HPDE6-E6E7 (cell line): ENCODE measurements at regions not wholly inside any gene's neighbourhood (a gene's known extent, or its start where the extent isn't known, plus 50 kb on each side); places are given as distances from the start of the nearest gene placed in this dataset.
A peak's percentile ranks its signal among the peaks of the same experiment; 100 is the strongest.

Experiments
- DNase-seq: peaks from one replicate; pipeline ENCODE4 v3.0.0; 2011; ENCODE audit warnings: missing footprints; ENCODE audit errors: extremely low spot score

DNA sequence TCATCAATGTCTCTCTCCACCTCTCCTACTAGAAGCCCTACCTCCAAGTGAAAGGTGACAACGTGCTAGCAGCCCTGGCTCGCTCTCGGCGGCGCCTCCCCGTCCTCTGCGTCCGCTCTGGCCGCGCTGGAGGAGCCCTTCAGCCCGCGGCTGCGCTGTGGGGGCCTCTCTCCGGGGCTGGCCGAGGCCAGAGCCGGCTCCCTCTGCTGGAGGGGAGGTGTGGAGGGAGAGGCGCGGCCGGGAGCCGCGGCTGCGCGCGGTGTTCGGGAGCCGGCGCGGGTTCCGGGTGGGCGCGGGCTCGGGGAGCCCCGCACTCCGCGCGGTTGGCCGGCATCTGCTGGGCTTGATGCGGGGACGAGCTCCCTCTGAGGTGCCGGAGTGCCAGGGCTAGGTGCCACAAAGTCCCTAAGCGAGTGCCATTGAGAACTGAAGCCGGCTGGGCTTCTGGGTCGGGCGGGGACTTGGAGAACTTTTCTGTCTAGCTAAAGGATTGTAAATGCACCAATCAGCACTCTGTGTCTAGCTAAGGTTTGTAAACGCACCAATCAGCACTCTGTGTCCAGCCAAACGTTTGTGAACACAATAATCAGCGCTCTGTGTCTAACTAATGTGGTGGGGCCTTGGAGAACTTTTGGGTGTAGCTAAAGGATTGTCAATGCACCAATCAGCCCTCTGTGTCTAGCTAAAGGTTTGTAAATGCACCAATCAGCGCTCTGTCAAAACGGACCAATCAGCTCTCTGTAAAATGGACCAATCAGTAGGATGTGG, 84.8 kb upstream of the ARRDC4 start:
- DNase-seq: no peak

DNA sequence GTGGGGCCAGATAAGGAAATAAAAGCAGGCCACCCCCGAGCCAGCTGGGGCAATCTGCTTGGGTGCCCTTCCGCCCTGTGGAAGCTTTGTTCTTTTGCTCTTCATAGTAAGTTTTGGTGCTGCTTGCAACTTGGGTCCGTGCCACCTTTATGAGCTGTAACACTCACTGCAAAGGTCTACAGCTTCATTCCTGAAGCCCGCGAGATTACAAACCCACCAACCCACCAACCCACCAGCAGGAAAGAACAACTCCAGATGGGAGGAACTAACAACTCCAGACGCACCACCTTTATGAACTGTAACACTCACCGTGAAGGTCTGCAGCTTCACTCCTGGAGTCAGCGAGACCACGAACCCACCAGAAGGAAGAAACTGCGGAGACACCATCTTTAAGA, 84.2 kb upstream of the ARRDC4 start:
- no peak for DNase-seq

DNA sequence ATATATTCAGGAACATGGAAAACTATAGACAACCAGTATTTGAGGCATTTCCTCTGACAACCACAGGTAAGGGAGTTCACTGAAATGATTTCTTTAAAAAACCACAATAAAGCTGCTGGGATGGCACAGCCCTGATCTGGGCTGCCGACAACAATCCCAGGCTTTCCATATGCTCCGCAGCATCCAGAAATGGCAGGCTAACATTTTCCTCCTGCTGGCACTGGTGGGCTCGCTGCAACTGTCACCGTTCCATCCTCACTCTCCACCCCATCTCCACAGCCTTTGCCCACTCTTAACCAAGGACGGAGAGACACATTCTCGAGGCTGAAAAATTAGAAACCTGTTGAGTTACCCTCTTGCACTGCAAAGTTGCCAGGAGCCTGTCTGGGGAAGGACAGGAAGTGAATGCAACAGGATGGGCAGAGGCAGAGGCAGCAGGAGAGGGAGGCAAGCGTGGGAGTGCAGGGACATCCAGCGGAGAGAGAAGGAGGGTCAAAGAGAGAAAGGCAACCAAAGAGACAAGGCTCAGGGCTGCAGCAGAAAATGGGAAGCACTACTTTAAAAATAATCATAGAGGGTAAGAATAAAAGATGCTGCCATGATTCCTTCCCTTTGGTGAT, 79.0 kb upstream of the ARRDC4 start:
- no peak for DNase-seq

DNA sequence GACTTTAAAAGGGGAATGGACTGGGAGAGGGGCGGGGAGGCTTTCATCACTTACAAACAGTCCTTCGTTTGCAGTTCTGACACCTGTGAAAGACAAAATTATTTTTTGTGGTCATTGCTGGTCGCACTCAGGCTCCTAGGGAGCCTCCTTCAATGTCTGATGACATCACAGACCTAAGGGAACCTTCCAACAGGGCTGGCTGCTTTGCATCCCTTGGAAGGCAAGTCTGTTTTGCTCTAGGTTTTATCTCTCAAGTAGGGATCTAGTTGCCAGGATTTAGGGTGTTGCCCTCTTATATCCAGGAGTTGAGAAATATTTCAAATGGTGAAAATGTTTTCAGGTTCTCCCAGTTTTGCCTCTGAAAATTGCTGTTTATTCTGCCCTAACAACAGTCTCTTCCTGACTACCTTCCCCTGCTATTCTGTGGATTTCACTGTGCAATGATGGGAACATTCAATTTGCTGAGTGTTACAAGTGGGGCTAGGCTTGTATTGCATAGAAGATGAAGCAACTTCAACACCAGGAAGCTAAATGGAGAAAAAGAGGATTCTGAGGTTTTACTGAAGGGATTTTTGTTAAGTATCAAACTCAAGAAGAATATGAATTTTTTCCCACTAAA, 75.9 kb upstream of the ARRDC4 start:
- no peak for DNase-seq

DNA sequence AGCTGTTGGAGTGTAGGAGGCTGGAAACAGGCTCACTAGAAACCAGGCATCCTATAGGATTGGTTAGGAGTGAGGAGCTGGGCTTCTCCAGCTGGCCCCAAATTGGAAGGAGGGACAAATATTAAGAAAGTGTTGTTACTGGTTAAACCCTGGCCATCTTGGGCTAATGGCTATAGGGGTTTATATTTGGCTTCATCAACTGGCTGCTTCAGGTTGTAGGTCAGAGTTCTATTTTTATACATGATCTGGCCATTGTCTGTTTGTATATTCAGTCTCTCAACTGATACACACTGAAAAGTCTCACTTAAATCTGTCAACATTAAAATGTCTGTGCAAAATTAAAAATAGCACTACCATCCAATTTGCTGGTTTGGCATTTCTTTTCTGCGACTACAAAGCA, 70.2 kb upstream of the ARRDC4 start:
- no peak for DNase-seq

DNA sequence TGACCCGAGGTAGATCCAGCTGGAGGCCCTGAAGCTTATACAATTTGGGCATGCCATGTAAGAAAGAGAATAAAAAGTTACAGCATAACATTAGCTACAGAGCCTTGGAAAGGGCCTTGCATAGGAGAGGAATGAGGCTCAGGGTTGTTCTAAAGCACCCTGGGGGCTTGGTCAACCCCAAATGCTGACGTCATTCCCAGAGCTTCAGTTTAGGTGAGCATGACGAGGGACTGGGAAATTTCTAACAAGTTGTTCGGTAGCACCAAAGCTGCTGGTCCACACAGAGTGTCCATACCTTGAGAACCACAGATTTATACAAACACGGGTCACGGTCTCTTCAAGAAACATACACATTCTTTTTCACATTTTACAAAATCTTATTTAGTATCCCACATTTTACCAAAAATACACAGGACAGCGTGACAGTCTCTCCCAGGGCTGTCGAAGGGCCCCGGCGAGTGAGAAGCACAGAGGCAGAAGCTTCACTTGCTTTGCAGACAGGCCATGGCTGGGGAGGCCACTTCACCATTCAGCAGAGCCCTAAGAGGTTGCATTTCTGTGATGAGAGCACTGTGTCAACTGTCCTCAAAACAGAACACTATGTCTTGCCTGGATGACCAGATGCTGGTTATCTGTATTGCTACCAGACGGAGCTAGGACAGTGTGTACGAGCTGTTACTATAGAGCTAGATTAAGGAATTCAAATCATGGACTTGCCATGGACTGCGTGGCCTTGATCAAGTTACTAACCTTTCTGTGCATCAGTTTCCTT, 68.2 kb upstream of the ARRDC4 start:
- no peak for DNase-seq

DNA sequence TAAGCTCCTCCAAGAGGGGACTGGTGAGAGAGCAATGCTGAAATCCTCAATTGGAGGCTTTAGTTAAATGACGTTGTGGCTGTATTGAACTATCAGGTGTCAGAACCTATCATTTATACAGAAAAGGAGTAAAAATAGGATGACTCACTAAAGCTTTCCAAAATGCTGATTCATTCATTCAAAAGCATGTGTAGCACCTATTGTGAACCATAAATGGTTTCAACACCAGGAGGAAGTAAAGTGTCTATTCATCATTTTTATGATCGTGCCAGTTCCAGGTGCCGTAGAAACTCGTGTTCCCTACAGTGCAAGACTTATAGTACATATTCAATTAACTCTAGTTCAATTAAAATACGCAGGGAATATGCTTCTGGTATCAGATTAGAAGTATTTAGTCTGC, 66.5 kb upstream of the ARRDC4 start:
- no peak for DNase-seq

DNA sequence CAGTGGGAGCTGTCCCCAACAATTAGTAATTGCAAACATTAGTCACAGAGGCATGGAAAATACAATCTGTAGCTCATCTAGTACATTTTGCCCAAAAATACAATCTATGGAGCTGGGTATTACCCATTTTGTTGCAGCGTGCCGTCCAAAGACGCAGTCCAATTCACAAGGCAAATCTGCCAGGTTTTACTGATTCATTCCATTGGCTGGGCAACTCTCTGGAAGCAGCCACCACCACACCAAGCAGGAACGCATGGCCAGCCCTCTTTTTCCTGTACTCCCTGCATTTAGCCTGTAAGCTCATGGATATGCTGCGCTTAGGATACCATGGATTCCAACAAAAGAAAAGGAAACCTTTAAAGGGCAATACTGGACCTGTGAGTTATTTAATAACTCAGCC, 60.5 kb upstream of the ARRDC4 start:
- DNase-seq: no peak

DNA sequence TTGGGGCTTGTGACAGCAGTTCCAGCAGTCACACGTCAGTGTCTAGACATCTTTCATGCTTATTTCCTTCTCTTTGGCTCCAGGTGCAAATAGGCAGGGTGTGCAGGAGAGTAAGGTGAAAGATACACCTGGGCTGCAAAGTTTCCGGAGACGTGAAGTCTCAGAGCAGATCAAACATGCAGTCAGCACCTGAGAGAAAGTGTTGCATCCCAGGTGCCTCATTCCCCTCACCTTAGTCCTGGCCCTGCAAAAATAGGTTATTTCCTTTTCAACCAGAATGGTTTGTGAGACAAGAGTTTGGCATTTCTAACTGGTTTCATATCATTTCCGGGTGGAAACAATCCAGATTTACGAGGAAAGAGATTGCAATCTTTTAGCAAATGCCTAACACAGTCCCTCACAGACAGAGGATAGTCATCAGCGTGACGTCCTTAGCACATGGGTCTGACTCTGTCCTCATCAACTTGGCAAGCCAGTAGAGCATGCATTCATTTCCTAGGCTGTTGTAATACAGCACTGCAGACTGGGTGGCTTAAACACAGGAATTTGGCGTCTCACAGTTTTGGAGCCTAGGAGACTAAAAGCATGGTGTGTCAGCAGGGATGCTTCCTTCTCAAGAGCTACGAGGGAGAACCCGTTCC, 58.2 kb upstream of the ARRDC4 start:
- DNase-seq: no peak

DNA sequence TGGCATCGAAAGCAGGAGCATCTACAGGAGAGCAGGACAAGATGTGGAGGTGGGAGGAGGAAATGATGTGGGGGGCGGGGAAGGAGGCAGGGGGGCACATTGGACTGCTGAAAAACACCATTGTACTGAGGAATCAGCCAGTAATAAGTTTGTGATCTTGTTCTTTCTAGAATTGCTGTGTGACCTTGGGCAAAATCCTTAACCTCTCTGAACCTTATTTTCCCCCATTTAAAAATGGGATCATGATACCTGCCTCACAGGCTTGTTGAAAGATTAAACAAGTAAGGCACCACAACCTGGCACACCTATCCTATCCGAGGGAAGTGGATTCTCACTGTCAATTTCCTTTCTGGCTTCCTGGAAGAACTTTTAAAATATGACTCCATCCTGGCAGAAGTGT, 56.9 kb upstream of the ARRDC4 start:
- DNase-seq: no peak

DNA sequence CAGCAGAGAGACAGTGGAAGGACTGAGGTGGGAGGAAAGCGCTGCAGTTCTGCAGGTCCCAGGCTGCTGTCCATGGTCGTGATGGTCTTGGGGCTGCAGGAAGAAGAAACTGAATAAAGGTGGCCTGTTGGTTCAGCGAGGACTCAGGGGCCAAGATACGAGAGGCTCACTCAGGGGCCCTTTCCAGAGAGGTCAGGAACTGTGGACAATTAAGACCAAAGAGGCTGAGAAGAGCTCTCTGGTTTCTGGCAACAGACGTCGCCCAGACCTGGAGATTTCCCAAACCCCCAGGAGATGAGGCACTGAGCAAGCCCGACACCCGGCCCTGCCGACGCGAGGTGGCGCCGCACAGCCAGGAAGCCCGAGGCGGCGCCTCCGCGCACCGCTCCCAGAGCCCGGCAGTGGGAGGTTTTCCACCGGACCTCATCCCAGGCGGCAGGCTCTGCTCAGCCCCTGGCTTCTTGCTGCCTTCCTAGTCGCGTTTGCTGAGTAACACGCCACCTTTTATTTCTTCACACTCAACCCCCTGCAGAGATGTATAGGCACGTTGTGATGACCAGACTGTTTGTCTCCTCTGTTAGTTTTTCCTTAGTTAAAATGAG, 56.4 kb upstream of the ARRDC4 start:
- peak; percentile 71 for DNase-seq

DNA sequence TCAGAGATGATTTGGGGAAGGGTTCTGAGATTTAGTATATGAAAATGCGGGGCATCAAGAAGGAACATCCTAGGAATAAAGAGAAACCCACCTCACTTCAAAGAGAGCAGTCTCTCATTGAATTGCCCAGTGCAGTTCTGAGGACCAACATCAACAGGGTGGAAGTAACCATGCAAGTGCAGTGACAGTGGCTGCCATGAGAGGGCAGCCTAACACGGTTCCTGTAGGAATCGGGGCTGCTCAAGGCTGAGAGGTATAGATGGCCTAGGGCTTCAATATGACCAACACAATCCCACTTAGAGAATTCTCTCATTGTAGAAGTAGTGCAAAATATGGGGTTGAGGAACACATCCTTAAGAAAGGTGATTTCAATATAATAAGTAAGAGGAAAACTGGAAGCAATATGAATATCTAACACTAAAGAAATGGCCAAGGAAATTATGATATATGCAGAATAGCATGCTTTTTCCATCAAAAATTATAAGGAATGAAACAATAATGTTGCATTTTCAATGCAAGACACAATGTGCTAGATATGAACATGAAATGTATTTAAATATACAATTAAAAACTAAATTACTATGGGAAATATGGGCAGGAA, 51.1 kb upstream of the ARRDC4 start:
- peak; percentile 55 for DNase-seq
